Glutamatergic neuron (in vitro differentiated cells): ENCODE measurements at regions not wholly inside any gene's neighbourhood (a gene's known extent, or its start where the extent isn't known, plus 50 kb on each side); places are given as distances from the start of the nearest gene placed in this dataset.

Experiments
- DNase-seq: peaks from one replicate; pipeline ENCODE4 v3.0.0; 2022
- H3K27ac Mint-ChIP-seq: one replicate; pipeline ENCODE4 v1.8.0; 2020; ENCODE audit warnings: mild to moderate bottlenecking, mixed read lengths, inconsistent platforms; ENCODE audit not compliant: unreplicated experiment
- H3K27me3 Mint-ChIP-seq: one replicate; pipeline ENCODE4 v1.8.0; 2020; ENCODE audit warnings: mild to moderate bottlenecking, moderate library complexity, mixed read lengths, inconsistent platforms; ENCODE audit not compliant: unreplicated experiment
- H3K36me3 Mint-ChIP-seq: one replicate; pipeline ENCODE4 v1.8.0; 2020; ENCODE audit warnings: mild to moderate bottlenecking, mixed read lengths, inconsistent platforms; ENCODE audit not compliant: unreplicated experiment
- H3K4me1 Mint-ChIP-seq: one replicate; pipeline ENCODE4 v1.8.0; 2020; ENCODE audit warnings: mild to moderate bottlenecking, low read depth, mixed read lengths, inconsistent platforms; ENCODE audit not compliant: unreplicated experiment
- H3K4me3 Mint-ChIP-seq: one replicate; pipeline ENCODE4 v1.8.0; 2020; ENCODE audit warnings: mild to moderate bottlenecking, mixed read lengths, inconsistent platforms; ENCODE audit not compliant: unreplicated experiment
- H3K9me3 Mint-ChIP-seq: one replicate; pipeline ENCODE4 v1.8.0; 2020; ENCODE audit warnings: mild to moderate bottlenecking, moderate library complexity, mixed read lengths, inconsistent platforms; ENCODE audit not compliant: unreplicated experiment
- TF ChIP-seq, protein P1 (sequence below): fragments of 200-600 bp; sonication (generic); IDR thresholded peaks from one replicate; pipeline ENCODE4 v1.5.0; 2021; ENCODE audit not compliant: partially characterized antibody, unreplicated experiment

- TF ChIP-seq, protein P1, sequence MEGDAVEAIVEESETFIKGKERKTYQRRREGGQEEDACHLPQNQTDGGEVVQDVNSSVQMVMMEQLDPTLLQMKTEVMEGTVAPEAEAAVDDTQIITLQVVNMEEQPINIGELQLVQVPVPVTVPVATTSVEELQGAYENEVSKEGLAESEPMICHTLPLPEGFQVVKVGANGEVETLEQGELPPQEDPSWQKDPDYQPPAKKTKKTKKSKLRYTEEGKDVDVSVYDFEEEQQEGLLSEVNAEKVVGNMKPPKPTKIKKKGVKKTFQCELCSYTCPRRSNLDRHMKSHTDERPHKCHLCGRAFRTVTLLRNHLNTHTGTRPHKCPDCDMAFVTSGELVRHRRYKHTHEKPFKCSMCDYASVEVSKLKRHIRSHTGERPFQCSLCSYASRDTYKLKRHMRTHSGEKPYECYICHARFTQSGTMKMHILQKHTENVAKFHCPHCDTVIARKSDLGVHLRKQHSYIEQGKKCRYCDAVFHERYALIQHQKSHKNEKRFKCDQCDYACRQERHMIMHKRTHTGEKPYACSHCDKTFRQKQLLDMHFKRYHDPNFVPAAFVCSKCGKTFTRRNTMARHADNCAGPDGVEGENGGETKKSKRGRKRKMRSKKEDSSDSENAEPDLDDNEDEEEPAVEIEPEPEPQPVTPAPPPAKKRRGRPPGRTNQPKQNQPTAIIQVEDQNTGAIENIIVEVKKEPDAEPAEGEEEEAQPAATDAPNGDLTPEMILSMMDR = no peak
- Mint-ChIP-seq H3K4me3 (no peak overlapping the region), H3K9me3 (no peaks in the 10 kb centered on the region), H3K27ac (no peak overlapping the region), H3K27me3 (no peaks in the 10 kb centered on the region), H3K36me3 (no peaks in the 10 kb centered on the region), H3K4me1 (no peaks in the 10 kb centered on the region)
- no peak for DNase-seq
Measured at GRCh38 chr1:199778324-199778955, 249.1 kb upstream of the NR5A2 start.

DNA sequence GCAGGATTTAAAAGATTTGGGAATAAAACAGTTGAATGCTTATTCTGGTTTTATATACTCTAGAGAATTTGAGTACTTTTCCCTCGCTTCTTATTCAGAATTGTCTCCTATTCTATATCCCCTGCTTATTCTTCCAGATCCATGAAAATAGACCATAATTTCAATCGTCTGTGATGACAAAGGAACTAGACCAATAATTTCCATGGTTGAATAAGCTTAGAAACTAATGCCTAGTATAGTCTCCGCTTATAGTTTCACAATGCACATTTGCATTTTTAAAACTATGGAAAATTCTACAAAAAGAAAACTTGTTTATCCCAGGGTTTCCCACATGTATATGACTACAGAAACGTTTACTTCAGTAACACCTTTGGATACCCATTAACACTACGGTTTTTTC is 247.4 kb upstream of the NR5A2 start:
- no peaks in the 10 kb centered on the region for H3K27me3 Mint-ChIP-seq
- TF ChIP-seq, protein P1 = no peak

DNA sequence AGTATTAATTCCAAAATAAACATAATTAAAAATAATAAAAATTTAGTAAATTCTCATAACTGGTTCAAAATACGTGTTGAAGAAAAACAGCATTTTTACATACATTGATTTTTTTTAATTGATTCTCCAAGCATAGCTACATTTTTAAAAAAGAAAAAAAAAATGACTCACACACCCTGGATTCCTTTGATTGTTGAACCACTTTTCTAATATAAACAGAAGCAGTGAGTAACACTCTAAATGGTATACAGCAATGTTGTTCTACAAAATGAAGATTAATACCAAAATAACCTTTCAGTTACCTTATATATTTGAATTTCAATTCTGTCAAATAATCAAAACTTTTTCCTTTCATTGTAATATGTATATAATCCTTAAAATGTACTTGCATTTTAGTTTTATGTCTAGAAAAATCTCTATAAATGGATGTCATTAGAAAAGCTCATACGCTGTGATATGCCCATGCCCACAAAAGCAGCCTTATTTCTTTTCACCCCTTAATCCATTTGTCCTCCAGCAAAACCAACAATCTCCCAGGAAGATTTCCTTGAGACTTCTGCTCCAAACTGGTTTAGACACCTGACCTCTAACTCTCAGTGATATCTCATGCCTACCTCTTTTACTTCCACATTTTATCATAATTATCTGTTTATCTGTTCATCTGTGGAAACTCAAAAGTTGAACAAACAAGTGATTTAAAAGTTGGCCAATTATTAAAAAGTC is 246.4 kb upstream of the NR5A2 start:
- DNase-seq = no peak
- no peak overlapping the region for H3K4me3 Mint-ChIP-seq
- no peaks in the 10 kb centered on the region for H3K36me3 Mint-ChIP-seq
- TF ChIP-seq, protein P1 = no peak
- H3K4me1 Mint-ChIP-seq = no peaks in the 10 kb centered on the region
- no peak overlapping the region for H3K27ac Mint-ChIP-seq
- no peaks in the 10 kb centered on the region for H3K9me3 Mint-ChIP-seq
- no peaks in the 10 kb centered on the region for H3K27me3 Mint-ChIP-seq

More for the DNA sequence above, 247.4 kb upstream of the NR5A2 start:
- H3K27ac Mint-ChIP-seq = no peak overlapping the region
- H3K36me3 Mint-ChIP-seq = no peaks in the 10 kb centered on the region
- H3K4me1 Mint-ChIP-seq = no peaks in the 10 kb centered on the region
- H3K9me3 Mint-ChIP-seq = no peaks in the 10 kb centered on the region
- no peak for DNase-seq
- H3K4me3 Mint-ChIP-seq = no peak overlapping the region

- H3K27me3 Mint-ChIP-seq = no peaks in the 10 kb centered on the region
- no peak overlapping the region for H3K4me3 Mint-ChIP-seq
- H3K9me3 Mint-ChIP-seq = no peaks in the 10 kb centered on the region
- no peak for DNase-seq
- no peak overlapping the region for H3K27ac Mint-ChIP-seq
- TF ChIP-seq, protein P1 = no peak
- no peaks in the 10 kb centered on the region for H3K4me1 Mint-ChIP-seq
- H3K36me3 Mint-ChIP-seq = no peaks in the 10 kb centered on the region
Measured at GRCh38 chr1:199784138-199784895, 243.2 kb upstream of the NR5A2 start.

DNA sequence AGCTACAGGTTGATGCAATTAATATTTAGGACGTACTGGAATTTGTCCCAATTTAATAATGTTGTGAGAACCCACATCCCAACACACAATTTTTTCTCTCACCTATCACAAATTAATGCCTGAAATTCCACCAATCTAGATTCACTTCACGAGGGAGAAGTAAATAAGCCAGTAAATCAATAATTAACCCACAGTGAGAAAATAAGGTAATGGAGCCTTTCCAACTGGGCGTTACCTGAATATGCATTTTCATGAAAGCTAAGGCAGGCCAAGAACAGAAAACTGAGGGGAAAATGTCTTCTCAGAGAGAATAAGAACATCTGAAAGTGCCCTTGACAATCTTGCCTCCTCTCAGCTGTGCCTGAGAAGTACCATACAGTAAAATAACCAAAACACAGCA is 240.8 kb upstream of the NR5A2 start:
- no peak for DNase-seq
- Mint-ChIP-seq H3K9me3 (no peaks in the 10 kb centered on the region), H3K4me1 (no peaks in the 10 kb centered on the region), H3K27me3 (no peaks in the 10 kb centered on the region), H3K4me3 (no peak overlapping the region), H3K36me3 (no peaks in the 10 kb centered on the region), H3K27ac (no peak overlapping the region)
- TF ChIP-seq, protein P1 = no peak
